Liver (tissue), 8 donors: ENCODE measurements at regions not wholly inside any gene's neighbourhood (a gene's known extent, or its start where the extent isn't known, plus 50 kb on each side); places are given as distances from the start of the nearest gene placed in this dataset.

Experiments
- DNase-seq: peaks from one replicate; pipeline ENCODE4 v3.0.0-alpha.2; 2017; ENCODE audit warnings: low spot score
- H3K27ac ChIP-seq, 2 donors: one replicate each; pipeline ENCODE4 v1.7.0; 2013; ENCODE audit warnings: inconsistent platforms in 2 of 2, low read length in 2 of 2, control low read depth in 1 of 2, low read depth in 1 of 2, mild to moderate bottlenecking in 1 of 2
- H3K27me3 ChIP-seq, 4 donors: one replicate each; pipeline versions ENCODE4 v1.6.1 to v1.7.0; 2013; ENCODE audit warnings: low read length in 3 of 4, inconsistent platforms in 1 of 4, mild to moderate bottlenecking in 1 of 4, moderate library complexity in 1 of 4; ENCODE audit not compliant: control insufficient read depth in 4 of 4, insufficient read depth in 4 of 4
- H3K36me3 ChIP-seq, 4 donors: one replicate each; pipeline versions ENCODE4 v1.6.1 to v1.7.0; 2013; ENCODE audit warnings: low read length in 3 of 4, mild to moderate bottlenecking in 3 of 4, low read depth in 1 of 4, moderate library complexity in 1 of 4; ENCODE audit not compliant: control insufficient read depth in 4 of 4, insufficient read depth in 3 of 4
- H3K4me1 ChIP-seq, 4 donors: one replicate each; pipeline versions ENCODE4 v1.6.1 to v1.7.0; 2013; ENCODE audit warnings: low read length in 3 of 4, mild to moderate bottlenecking in 3 of 4, moderate library complexity in 1 of 4; ENCODE audit not compliant: control insufficient read depth in 4 of 4, insufficient read depth in 4 of 4
- H3K4me3 ChIP-seq, 3 donors: one replicate each; pipeline versions ENCODE4 v1.6.1 to v1.7.0; 2013; ENCODE audit warnings: low read length in 3 of 3, control low read depth in 1 of 3, low read depth in 1 of 3, mild to moderate bottlenecking in 1 of 3
- H3K9ac ChIP-seq, 2 donors: one replicate each; pipeline ENCODE4 v1.7.0; 2013; ENCODE audit warnings: low read length in 2 of 2, mild to moderate bottlenecking in 2 of 2, moderate library complexity in 2 of 2, control low read depth in 1 of 2, low read depth in 1 of 2
- H3K9me3 ChIP-seq, 4 donors: one replicate each; pipeline versions ENCODE4 v1.6.1 to v1.7.0; 2013; ENCODE audit warnings: low read length in 3 of 4; ENCODE audit not compliant: control insufficient read depth in 4 of 4
- FOXA2 ChIP-seq: IDR thresholded peaks from 2 replicates; pipeline ENCODE4 v1.6.1; 2016; ENCODE audit warnings: antibody characterized with exemption
- GABPA ChIP-seq, 2 donors: IDR thresholded peaks in 1 of 2; conservative IDR thresholded peaks in 1 of 2; 2 replicates each; pipeline ENCODE4 v1.6.1; 2016; ENCODE audit warnings: antibody characterized with exemption in 2 of 2, mild to moderate bottlenecking in 1 of 2, moderate library complexity in 1 of 2
- HNF4A ChIP-seq, 2 donors: conservative IDR thresholded peaks; 2 replicates each; pipeline ENCODE4 v1.6.1; 2016; ENCODE audit warnings: antibody characterized with exemption in 2 of 2, mild to moderate bottlenecking in 2 of 2
- HNF4G ChIP-seq: IDR thresholded peaks from 2 replicates; pipeline ENCODE4 v1.6.1; 2016; ENCODE audit warnings: antibody characterized with exemption
- JUND ChIP-seq, 2 donors: IDR thresholded peaks; 2 replicates each; pipeline ENCODE4 v1.6.1; 2016; ENCODE audit warnings: antibody characterized with exemption in 2 of 2
- NR2F2 ChIP-seq: IDR thresholded peaks from 2 replicates; pipeline ENCODE4 v1.6.1; 2016; ENCODE audit warnings: antibody characterized with exemption
- RAD21 ChIP-seq, 2 donors: IDR thresholded peaks; 2 replicates each; pipeline ENCODE4 v1.6.1; 2016; ENCODE audit warnings: antibody characterized with exemption in 2 of 2, mild to moderate bottlenecking in 2 of 2
- RXRA ChIP-seq, 2 donors: IDR thresholded peaks; 2 replicates each; pipeline ENCODE4 v1.6.1; 2017 to 2018; ENCODE audit warnings: antibody characterized with exemption in 2 of 2, mild to moderate bottlenecking in 1 of 2
- SP1 ChIP-seq: IDR thresholded peaks from 2 replicates; pipeline ENCODE4 v1.6.1; 2018; ENCODE audit warnings: antibody characterized with exemption, mild to moderate bottlenecking
- TAF1 ChIP-seq: conservative IDR thresholded peaks from 2 replicates; pipeline ENCODE4 v1.6.1; 2016; ENCODE audit warnings: antibody characterized with exemption, mild to moderate bottlenecking
- YY1 ChIP-seq: IDR thresholded peaks from 2 replicates; pipeline ENCODE4 v1.6.1; 2016; ENCODE audit warnings: antibody characterized with exemption, mild to moderate bottlenecking
- WGBS: extraction: QIAGEN DNeasy Blood & Tissue Kit; methylation state at CpG from one replicate; pipeline ENCODE4 v1.1.7; 2013; 5-methylcytosine and 5-hydroxymethylcytosine counted together
- TF ChIP-seq, protein P1 (sequence below): IDR thresholded peaks from 2 replicates; pipeline ENCODE4 v1.6.1; 2016; ENCODE audit warnings: antibody characterized with exemption
- TF ChIP-seq, protein P2 (sequence below): IDR thresholded peaks from 2 replicates; pipeline ENCODE4 v1.6.1; 2016; ENCODE audit warnings: antibody characterized with exemption, mild to moderate bottlenecking
- TF ChIP-seq, protein P3 (sequence below): IDR thresholded peaks from 2 replicates; pipeline ENCODE4 v1.6.1; 2016; ENCODE audit warnings: antibody characterized with exemption
- TF ChIP-seq, protein P4 (sequence below): fragments of 150-350 bp; IDR thresholded peaks from 2 replicates; pipeline ENCODE4 v1.5.1; 2017; ENCODE audit warnings: improper control_type of control experiment, low read depth, low read length; ENCODE audit not compliant: missing input control
- donor health status: healthy.
- donor health status: healthy.
- donor health status: healthy.
- donor health status: healthy.
- donor health status: healthy.

DNA sequence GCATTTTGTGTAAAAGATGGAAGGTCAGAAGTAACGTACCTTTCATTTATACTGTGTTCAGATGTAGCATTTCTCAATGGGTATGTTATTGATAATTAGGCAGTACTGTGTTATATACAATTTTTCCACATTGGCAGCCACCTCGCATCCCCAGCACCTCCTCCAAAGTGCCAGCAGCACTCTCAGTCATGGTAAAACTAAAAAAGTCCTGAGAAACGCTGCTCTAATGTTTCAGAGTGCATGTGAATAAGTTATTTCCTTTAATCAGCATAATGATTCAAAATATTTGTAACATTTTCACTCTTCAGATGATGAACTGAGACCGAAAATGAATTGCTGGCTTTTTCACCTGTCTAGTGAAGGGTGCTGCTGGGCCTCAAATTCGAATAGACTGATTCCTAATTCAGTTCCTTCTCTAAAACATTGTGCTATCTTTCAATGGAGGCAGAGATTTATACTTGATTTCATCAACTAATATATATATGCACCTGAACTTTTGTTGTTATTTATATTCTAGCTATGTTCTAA, 79.9 kb upstream of the ANKRD55 start:
- Histone ChIP-seq H3K4me3 (no peak overlapping the region), H3K9me3 (no peaks in the 10 kb centered on the region), H3K9ac (no peak overlapping the region), H3K27ac (no peak overlapping the region), H3K4me1 (peaks cover 0 to 5% (median 2%) of the 10 kb centered on the region in 4 donors), H3K36me3 (no peaks in the 10 kb centered on the region), H3K27me3 (no peaks in the 10 kb centered on the region)
- TF ChIP-seq, protein P1, sequence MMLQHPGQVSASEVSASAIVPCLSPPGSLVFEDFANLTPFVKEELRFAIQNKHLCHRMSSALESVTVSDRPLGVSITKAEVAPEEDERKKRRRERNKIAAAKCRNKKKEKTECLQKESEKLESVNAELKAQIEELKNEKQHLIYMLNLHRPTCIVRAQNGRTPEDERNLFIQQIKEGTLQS = no peak
- TF ChIP-seq TAF1 = no peak
- TF ChIP-seq, protein P2, sequence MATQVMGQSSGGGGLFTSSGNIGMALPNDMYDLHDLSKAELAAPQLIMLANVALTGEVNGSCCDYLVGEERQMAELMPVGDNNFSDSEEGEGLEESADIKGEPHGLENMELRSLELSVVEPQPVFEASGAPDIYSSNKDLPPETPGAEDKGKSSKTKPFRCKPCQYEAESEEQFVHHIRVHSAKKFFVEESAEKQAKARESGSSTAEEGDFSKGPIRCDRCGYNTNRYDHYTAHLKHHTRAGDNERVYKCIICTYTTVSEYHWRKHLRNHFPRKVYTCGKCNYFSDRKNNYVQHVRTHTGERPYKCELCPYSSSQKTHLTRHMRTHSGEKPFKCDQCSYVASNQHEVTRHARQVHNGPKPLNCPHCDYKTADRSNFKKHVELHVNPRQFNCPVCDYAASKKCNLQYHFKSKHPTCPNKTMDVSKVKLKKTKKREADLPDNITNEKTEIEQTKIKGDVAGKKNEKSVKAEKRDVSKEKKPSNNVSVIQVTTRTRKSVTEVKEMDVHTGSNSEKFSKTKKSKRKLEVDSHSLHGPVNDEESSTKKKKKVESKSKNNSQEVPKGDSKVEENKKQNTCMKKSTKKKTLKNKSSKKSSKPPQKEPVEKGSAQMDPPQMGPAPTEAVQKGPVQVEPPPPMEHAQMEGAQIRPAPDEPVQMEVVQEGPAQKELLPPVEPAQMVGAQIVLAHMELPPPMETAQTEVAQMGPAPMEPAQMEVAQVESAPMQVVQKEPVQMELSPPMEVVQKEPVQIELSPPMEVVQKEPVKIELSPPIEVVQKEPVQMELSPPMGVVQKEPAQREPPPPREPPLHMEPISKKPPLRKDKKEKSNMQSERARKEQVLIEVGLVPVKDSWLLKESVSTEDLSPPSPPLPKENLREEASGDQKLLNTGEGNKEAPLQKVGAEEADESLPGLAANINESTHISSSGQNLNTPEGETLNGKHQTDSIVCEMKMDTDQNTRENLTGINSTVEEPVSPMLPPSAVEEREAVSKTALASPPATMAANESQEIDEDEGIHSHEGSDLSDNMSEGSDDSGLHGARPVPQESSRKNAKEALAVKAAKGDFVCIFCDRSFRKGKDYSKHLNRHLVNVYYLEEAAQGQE = no peak
- TF ChIP-seq, protein P3, sequence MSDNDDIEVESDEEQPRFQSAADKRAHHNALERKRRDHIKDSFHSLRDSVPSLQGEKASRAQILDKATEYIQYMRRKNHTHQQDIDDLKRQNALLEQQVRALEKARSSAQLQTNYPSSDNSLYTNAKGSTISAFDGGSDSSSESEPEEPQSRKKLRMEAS = no peak
- TF ChIP-seq YY1 = no peak
- no peak for TF ChIP-seq RXRA (IDR thresholded peaks at IDR 0.05)
- TF ChIP-seq SP1 = no peak
- no peak for TF ChIP-seq GABPA (IDR thresholded peaks at IDR 0.05 in 1 of 2, conservative IDR thresholded peaks at IDR 0.05 in 1 of 2)
- TF ChIP-seq HNF4A (conservative IDR thresholded peaks at IDR 0.05) = no peak
- no peak for TF ChIP-seq NR2F2
- TF ChIP-seq, protein P4, sequence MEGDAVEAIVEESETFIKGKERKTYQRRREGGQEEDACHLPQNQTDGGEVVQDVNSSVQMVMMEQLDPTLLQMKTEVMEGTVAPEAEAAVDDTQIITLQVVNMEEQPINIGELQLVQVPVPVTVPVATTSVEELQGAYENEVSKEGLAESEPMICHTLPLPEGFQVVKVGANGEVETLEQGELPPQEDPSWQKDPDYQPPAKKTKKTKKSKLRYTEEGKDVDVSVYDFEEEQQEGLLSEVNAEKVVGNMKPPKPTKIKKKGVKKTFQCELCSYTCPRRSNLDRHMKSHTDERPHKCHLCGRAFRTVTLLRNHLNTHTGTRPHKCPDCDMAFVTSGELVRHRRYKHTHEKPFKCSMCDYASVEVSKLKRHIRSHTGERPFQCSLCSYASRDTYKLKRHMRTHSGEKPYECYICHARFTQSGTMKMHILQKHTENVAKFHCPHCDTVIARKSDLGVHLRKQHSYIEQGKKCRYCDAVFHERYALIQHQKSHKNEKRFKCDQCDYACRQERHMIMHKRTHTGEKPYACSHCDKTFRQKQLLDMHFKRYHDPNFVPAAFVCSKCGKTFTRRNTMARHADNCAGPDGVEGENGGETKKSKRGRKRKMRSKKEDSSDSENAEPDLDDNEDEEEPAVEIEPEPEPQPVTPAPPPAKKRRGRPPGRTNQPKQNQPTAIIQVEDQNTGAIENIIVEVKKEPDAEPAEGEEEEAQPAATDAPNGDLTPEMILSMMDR = no peak
- no peak for TF ChIP-seq RAD21 (IDR thresholded peaks at IDR 0.05)
- no peak for TF ChIP-seq HNF4G
- WGBS = 94% methylated on average over 5 of the region's 5 CpGs
- no peak for DNase-seq

DNA sequence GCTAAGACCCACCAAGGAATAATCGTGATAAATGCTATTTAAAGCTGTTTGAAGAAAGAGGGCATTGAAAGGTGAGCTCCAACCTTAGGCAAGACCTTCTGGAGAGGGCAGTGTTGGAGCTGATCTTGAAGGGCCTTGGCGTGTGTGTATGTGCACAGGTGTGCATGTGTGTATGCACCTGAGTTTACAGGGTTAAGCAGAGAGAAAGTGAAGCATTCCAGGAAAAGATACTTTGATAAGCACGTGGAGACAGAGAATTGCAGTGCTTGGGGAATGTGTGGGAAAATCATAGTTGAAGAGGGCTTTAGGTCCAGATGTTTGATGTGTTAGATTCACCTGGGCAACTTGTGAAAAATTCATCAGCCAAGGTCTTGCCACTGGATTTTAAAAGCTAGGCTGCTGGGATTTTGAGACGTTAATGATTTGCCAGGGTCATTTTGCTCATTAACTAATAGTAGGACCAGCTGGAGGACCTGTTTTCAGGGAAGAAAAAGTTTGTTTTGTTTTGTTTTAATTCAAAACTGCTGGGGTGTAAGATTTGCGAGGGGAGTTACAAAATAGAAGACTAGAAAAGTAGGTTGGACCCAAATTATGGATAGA, 78.3 kb upstream of the ANKRD55 start:
- no peaks in the 10 kb centered on the region for H3K27me3 ChIP-seq
- H3K4me3 ChIP-seq = no peak overlapping the region
- no peak overlapping the region for H3K9ac ChIP-seq
- 41% methylated on average over 5 of the region's 5 CpGs for WGBS
- no peak overlapping the region for H3K27ac ChIP-seq
- no peaks in the 10 kb centered on the region for H3K36me3 ChIP-seq
- H3K4me1 ChIP-seq = peaks cover 0 to 5% (median 2%) of the 10 kb centered on the region in 4 donors
- H3K9me3 ChIP-seq = peaks cover 0 to under 1% (median 0%) of the 10 kb centered on the region in 4 donors
- TF ChIP-seq JUND (IDR thresholded peaks at IDR 0.05) = no peak
- no peak for TF ChIP-seq NR2F2
- no peak for TF ChIP-seq FOXA2
- no peak for TF ChIP-seq TAF1
- TF ChIP-seq, protein P2 = no peak
- DNase-seq = no peak
